Frontal cortex (tissue), 3 donors: ENCODE measurements at regions not wholly inside any gene's neighbourhood (a gene's known extent, or its start where the extent isn't known, plus 50 kb on each side); places are given as distances from the start of the nearest gene placed in this dataset.
"Not testable (repeated sequence)": the region's sequence is repeated elsewhere in the genome, so short reads cannot be mapped to it uniquely, and the experiment has no call there.

Experiments
- DNase-seq, 2 donors: peaks; one replicate each; pipeline ENCODE4 v3.0.0; 2012; ENCODE audit warnings: low spot score in 2 of 2
- FAIRE-seq: peaks from 2 replicates; lab custom pipeline; 2012; peaks lifted over from hg19 to GRCh38; lab: Jason Lieb, UNC
- donor health status: control.
- donor health status: control.
- donor health status: control.

DNA sequence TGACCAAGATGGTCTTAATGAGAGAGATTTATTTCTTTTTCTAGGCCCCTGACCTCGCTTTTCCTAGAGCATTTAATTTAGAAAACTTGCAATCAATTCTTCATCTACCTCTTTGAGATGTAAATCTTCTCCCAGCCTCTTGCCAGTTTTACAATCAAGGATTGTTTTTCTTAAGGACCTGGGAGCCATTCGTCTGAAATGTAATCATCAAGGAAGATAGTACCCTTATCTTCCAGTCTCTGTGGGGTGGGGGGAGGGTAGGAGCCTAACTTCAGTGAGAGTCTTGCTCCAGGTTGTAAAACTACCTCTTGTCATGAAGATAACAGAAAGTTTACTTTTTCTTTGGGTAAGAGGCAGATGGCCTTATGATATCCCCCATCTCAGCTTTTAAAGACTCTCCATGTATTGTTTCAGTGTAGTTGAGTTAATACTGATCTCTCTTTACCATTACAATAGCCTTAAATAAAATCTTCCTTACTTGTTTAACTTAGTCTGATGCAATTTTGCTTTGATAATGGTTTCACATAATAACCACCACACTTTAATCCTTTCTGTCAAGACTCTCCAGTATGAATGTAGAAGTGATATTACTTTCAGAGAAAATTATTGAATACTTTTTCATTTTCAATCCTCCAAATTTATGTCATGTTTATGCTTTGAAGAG lies 110.2 kb upstream of the CPHXL start:
- DNase-seq (no peak), FAIRE-seq (no peak)

DNA sequence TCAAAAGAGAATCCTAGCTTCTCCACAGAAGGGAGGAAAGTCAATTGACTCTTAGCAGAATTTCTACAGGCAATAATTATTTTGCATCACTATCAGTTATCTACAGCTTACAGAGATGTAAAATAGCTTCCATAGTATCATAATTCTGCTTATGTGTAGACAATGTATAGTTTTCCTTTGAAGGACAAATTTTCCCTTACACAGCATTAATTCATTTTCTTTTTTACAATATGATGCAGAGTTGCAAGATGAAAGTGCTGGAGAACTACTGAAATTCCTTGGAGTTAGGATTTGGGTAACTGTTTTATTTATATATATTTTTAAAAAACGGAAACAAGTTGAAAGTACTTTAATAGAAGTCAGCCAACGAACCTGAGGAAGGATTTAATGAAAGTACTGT lies 111.0 kb upstream of the CPHXL start:
- DNase-seq (no peak), FAIRE-seq (no peak)

- FAIRE-seq (no peak), DNase-seq (no peak)
Measured at GRCh38 chr16:75837681-75838080, 111.4 kb upstream of the CPHXL start.

DNA sequence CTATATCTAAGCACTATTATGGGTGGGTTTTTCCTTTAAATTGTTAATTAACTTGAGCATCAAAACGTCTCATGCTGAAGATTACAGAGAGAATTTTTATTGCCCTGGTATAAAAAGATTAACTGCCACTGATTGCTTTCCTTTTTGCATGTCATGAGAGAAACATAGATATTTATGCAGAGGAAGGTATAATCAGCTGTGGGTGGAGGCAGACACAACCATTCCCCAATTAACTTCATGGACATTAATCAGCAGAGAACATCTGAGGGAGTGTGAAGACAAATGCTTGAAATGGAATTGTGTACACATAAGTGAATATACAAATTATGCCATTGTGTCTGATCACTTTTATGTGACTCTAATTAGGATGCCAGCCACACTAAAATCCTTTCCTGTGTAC lies 115.2 kb upstream of the CPHXL start:
- no peak for FAIRE-seq
- no peak for DNase-seq

DNA sequence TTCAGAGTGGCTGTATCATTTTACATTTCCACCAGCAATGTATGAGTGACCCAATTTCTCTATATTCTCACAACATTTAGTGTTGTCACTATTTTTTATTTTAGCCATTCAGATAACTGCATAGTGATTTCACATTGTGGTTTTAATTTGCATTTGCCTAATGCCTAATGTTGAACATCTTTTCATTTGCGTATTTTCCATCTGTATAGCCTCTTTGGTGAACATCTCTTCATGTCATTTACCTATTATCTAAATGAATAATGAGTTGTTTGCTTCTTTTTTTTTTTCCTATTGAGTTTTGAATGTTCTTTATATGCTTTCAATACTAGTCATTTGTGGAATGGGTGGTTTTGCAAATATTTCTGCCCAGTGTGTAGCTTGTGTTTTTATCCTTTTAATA lies 120.9 kb upstream of the CPHXL start:
- no peak for DNase-seq
- FAIRE-seq = no peak

GRCh38 chr16:75854152-75854551 lies 127.9 kb upstream of the CPHXL start:
- FAIRE-seq = no peak
- no peak for DNase-seq

- DNase-seq (peak; percentile 14 to 38), FAIRE-seq (no peak)
Measured at GRCh38 chr16:75860326-75861053, 134.2 kb upstream of the CPHXL start.

- no peak for DNase-seq
- no peak for FAIRE-seq
Measured at GRCh38 chr16:75861311-75862097, 135.2 kb upstream of the CPHXL start.

GRCh38 chr16:75862098-75862386 lies 135.8 kb upstream of the CPHXL start:
- no peak for DNase-seq

GRCh38 chr16:75864243-75864642 lies 138.0 kb upstream of the CPHXL start:
- no peak for FAIRE-seq
- no peak for DNase-seq

More at GRCh38 chr16:75862098-75862386, 135.8 kb upstream of the CPHXL start:
- FAIRE-seq = no peak

DNA sequence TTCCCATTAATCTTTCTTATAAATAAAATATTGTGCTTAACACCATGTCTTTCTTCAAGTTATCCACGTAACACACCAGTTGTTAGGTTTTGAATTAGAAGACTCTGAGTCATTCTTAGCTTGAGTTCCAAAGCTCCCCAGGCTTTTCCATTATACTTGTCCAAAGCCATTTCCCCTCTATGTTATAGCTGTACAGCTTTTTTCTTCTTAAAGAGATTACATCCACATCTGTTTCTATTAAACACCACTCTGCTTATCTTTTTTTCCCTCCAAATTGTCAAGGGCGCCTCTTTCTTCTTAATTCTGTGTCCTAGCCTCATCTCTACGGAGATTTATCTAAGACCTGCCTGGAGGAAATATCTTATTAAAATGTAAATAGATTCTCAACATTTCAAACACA lies 139.4 kb upstream of the CPHXL start:
- FAIRE-seq = no peak
- DNase-seq = no peak

DNA sequence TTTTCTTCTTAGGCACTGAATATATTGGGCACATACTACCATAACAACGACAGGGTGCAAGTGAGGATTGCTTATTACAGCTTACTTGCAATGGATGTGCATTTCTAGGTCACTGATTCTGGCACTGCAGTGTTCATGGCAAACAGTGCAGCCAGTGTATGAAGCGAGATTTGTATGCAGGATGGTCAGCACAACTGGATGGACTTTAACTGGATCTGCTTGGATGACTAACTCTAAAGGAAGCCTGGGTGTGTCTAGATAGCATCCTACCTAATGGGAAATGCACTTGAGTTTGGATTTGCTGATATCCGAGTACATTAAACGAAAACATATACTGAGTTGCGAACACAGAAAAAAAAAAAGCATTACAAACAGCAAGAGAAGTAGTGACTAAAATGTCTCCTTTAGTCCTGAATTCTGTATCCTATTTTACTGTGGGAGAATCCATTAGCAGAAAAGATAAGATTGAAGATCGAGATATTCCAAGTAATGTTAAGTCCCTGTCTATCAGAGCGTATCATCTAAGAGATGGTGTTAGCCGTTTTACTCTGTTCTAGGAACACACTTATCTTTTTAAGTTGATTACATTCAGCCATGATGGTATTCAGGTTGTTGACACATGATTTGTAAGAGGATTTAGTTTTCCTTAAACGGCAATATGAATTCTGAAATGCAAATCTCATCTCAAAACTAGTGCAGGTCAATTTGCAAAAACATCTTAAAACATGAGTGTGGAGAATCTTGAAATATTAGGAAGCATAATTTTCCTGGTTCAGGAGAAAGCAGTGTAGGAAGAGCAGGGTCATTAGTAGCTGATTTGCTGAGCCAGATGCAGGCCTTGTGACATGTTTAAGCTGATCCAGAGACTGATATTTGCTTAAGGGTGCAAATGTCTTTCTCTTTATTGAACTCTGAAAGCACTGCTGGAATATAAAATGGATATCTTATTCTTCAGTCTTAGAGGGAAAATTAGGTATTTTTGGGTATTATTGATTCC lies 142.6 kb upstream of the CPHXL start:
- FAIRE-seq = no peak
- DNase-seq = no peak

DNA sequence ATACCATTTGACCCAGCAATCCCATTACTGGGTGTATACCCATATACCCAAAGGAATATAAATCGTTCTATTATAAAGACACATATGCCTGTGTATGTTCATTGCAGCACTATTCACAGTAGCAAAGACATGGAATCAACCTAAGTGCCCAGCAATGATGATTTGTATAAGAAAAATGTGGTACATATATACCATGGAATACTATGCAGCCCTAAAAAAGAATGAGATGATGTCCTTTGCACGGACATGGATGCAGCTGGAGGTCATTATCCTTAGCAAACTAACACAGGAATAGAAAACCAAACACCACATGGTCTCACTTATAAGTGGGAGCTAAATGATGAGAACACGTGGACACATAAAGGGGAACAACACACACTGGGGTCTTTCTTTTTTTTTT lies 155.0 kb upstream of the CPHXL start:
- FAIRE-seq = not testable (repeated sequence)

GRCh38 chr16:75899163-75899562 lies 172.9 kb upstream of the CPHXL start:
- no peak for FAIRE-seq

More for the DNA sequence above, 155.0 kb upstream of the CPHXL start:
- not testable (repeated sequence) for DNase-seq

DNA sequence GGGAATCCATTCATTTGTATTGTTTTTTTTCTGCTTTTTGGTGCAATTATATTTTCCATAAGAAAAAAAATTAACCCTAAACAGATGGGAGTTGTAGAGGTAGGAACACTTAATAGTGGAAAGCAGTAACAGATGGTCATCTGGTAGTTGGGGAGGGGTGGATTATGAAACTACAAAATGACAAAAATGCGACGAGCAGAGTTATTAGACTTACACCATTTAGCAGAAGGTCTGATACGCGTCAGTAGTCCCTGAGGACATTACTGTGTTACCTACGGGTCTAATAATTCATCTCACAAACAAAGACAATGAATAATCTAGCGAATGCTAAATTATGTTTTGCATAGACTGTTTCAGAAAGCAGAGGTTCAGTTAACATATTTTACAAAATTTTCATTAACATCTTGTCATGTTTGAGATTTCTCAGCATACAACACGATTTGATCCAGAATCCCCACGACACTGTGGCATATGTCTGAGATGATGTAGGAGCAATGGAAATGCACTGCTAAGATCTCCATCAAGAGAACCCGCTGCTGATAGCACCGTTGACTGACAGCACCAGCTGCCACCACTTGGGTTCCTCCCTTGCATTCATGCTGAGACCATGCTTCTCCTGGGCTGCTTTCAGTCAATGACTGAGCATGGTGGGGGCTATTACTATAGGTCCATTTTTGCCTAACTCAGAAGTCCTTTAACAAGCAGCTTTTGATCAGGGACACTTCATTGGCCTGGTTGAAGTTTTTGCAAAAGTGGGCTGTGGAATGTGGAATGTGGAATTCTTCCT lies 182.2 kb upstream of the CPHXL start:
- FAIRE-seq (no peak), DNase-seq (no peak)

More at GRCh38 chr16:75899163-75899562, 172.9 kb upstream of the CPHXL start:
- no peak for DNase-seq

DNA sequence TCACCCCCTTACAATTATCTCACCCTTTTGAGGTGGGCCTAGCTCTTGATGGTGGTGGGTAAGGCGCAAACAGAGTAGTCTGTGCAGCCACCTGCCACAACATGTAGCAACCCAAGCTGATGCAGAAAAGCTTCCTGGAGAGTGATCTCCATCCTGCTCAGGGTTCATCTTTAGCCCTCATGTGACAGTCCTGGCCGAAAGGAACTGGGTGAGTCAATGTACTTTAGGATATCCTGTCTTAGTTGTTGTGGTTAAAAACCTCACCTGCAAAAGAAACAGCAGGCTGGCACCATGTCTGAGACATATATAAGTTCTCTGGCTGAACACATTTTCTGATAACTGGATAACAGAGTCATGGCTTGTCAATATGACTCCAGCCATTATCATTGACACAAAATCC lies 183.5 kb upstream of the CPHXL start:
- FAIRE-seq (no peak), DNase-seq (no peak)

- DNase-seq = no peak
- FAIRE-seq = no peak
Measured at GRCh38 chr16:75911896-75912295, 185.6 kb upstream of the CPHXL start.

DNA sequence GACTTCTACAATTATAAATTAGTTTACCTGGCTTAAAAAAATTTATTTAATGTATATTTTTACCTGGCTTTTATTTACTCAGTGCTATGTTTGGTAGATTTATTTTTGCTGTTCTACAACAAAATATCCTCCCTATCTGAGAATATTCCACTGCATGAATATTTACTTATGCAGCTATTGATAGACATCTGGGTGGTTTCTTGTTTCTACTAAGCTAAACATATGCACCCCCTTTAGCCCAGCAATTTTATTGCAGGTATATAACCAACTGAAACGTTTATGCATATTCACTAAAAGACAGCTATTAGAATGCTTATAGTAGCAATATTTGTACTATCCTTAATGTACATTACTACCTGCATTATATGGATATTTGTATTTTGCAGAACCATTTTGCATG lies 187.7 kb upstream of the CPHXL start:
- DNase-seq = no peak
- no peak for FAIRE-seq

- FAIRE-seq = no peak
- DNase-seq = no peak
Measured at GRCh38 chr16:75916451-75916850, 190.2 kb upstream of the CPHXL start.
